Vagina (tissue), 2 donors: ENCODE measurements at regions not wholly inside any gene's neighbourhood (a gene's known extent, or its start where the extent isn't known, plus 50 kb on each side); places are given as distances from the start of the nearest gene placed in this dataset.

Experiments
- POLR2A ChIP-seq, 2 donors: fragments of 450-650 bp; IDR thresholded peaks; one replicate each; pipeline ENCODE4 v1.6.1; 2017; ENCODE audit warnings: antibody characterized with exemption in 2 of 2, mild to moderate bottlenecking in 2 of 2, moderate library complexity in 2 of 2
- POLR2AphosphoS5 ChIP-seq, 2 donors: sonication (generic); formaldehyde crosslinking; IDR thresholded peaks; one replicate each; pipeline ENCODE4 v1.9.0; 2017; ENCODE audit warnings: antibody characterized with exemption in 2 of 2, mild to moderate bottlenecking in 2 of 2, low read depth in 1 of 2; ENCODE audit not compliant: insufficient read depth in 1 of 2
- TF ChIP-seq, protein P1 (sequence below), 3 experiments: fragments of 450-650 bp in 2 of 3; fragments of 200-600 bp in 1 of 3; sonication (generic) in 1 of 3; IDR thresholded peaks; one replicate each; pipeline ENCODE4 v1.5.1; 2017 to 2019; ENCODE audit warnings: antibody characterized with exemption in 3 of 3, mild to moderate bottlenecking in 2 of 3, moderate library complexity in 2 of 3

DNA sequence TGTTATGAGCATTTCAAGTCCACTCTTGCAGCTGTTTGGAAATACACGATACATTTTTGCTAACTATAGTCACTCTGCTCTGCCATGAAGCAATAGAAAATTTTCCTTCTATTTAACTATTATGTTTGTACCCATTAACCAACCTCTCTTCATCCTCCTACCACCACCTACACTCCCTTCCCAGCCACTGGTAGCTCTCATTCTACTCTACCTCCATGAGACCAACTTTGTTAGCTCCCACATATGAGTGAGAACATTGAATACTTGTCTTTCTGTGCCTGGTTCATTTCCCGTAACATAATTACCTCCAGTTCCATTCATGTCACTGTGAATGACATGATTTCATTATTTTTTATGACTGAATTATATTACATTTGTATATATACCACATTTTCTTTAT, 505.9 kb upstream of the CCNG1 start:
- TF ChIP-seq POLR2A (IDR thresholded peaks at IDR 0.05), result no peak
- TF ChIP-seq, protein P1, sequence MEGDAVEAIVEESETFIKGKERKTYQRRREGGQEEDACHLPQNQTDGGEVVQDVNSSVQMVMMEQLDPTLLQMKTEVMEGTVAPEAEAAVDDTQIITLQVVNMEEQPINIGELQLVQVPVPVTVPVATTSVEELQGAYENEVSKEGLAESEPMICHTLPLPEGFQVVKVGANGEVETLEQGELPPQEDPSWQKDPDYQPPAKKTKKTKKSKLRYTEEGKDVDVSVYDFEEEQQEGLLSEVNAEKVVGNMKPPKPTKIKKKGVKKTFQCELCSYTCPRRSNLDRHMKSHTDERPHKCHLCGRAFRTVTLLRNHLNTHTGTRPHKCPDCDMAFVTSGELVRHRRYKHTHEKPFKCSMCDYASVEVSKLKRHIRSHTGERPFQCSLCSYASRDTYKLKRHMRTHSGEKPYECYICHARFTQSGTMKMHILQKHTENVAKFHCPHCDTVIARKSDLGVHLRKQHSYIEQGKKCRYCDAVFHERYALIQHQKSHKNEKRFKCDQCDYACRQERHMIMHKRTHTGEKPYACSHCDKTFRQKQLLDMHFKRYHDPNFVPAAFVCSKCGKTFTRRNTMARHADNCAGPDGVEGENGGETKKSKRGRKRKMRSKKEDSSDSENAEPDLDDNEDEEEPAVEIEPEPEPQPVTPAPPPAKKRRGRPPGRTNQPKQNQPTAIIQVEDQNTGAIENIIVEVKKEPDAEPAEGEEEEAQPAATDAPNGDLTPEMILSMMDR (IDR thresholded peaks at IDR 0.05), result no peak
- TF ChIP-seq POLR2AphosphoS5 (IDR thresholded peaks at IDR 0.05; ENCODE audit: insufficient read depth in 1 of 2, low read depth in 1 of 2), result no peak
